T-cell (primary cell): ENCODE measurements at regions not wholly inside any gene's neighbourhood (a gene's known extent, or its start where the extent isn't known, plus 50 kb on each side); places are given as distances from the start of the nearest gene placed in this dataset.
A peak's percentile ranks its signal among the peaks of the same experiment; 100 is the strongest.

Experiments used
- ATAC-seq, 4 experiments: fragments of 200-7000 bp in 3 of 4; fragments of 150-1000 bp in 1 of 4; cut with Tn5 transposase; replicated peaks in 1 of 4; 1 replicate in 3 of 4; 2 replicates in 1 of 4; pipeline ENCODE4 v1.10.0; 2021; ENCODE audit warnings: moderate library complexity in 3 of 4, mild to moderate bottlenecking in 2 of 4, moderate number of reproducible peaks in 1 of 4
- CTCF ChIA-PET, 2 donors: fragments of 300-600 bp; sonication (Branson Sonifier 250); formaldehyde crosslinking; loops; one replicate each; lab custom pipeline; 2022; ENCODE audit warnings: antibody characterized with exemption in 2 of 2; lab: Charles Lee
- POLR2A ChIA-PET, 2 donors: fragments of 300-600 bp; sonication (Branson Sonifier 250); formaldehyde crosslinking; loops; one replicate each; lab custom pipeline; 2022; ENCODE audit warnings: antibody characterized with exemption in 2 of 2; lab: Charles Lee
- DNase-seq, 35 experiments: peaks; one replicate each; pipeline versions ENCODE4 v3.0.0 to v3.0.0-alpha.2; 2013 to 2023
- H3K27ac ChIP-seq: one replicate; pipeline ENCODE4 v1.5.1; 2013; ENCODE audit warnings: low read length
- H3K27me3 ChIP-seq, 2 experiments: replicated peaks in 1 of 2; 1 replicate in 1 of 2; 2 replicates in 1 of 2; pipeline versions ENCODE4 v1.6.1 to v1.7.0; 2013; ENCODE audit warnings: low read length in 1 of 2, mixed read lengths in 1 of 2; ENCODE audit not compliant: control insufficient read depth in 2 of 2, insufficient read depth in 2 of 2; ENCODE audit errors: extremely low read depth in 1 of 2
- H3K36me3 ChIP-seq, 2 donors: 1 replicate in 1 of 2; 2 replicates in 1 of 2; pipeline versions ENCODE4 v1.6.1 to v1.7.0; 2013; ENCODE audit warnings: low read length in 1 of 2; ENCODE audit not compliant: control insufficient read depth in 2 of 2, insufficient read depth in 1 of 2; ENCODE audit errors: extremely low read depth in 1 of 2
- H3K4me1 ChIP-seq, 2 experiments: 1 replicate in 1 of 2; 2 replicates in 1 of 2; pipeline versions ENCODE4 v1.6.1 to v1.7.0; 2013; ENCODE audit warnings: low read length in 2 of 2, mixed read lengths in 1 of 2; ENCODE audit not compliant: insufficient read depth in 2 of 2, control insufficient read depth in 1 of 2; ENCODE audit errors: extremely low read depth in 1 of 2
- H3K4me3 ChIP-seq, 2 donors: 1 replicate in 1 of 2; 2 replicates in 1 of 2; pipeline versions ENCODE4 v1.5.1 to v1.7.0; 2013; ENCODE audit warnings: mild to moderate bottlenecking in 2 of 2, low read length in 1 of 2, moderate library complexity in 1 of 2; ENCODE audit not compliant: control insufficient read depth in 1 of 2; ENCODE audit errors: extremely low read depth in 1 of 2
- H3K9me3 ChIP-seq: 2 replicates; pipeline ENCODE4 v1.7.0; 2013
- H3K27ac Mint-ChIP-seq, 2 donors: one replicate each; pipeline ENCODE4 v1.8.0; 2020 to 2021; ENCODE audit warnings: mild to moderate bottlenecking in 2 of 2, mixed read lengths in 2 of 2
- H3K27me3 Mint-ChIP-seq, 2 donors: one replicate each; pipeline ENCODE4 v1.8.0; 2021 to 2022; ENCODE audit warnings: mixed read lengths in 2 of 2
- H3K36me3 Mint-ChIP-seq: one replicate; pipeline ENCODE4 v1.8.0; 2021; ENCODE audit warnings: mixed read lengths
- H3K4me1 Mint-ChIP-seq, 3 donors: one replicate each; pipeline ENCODE4 v1.8.0; 2020 to 2022; ENCODE audit warnings: mixed read lengths in 3 of 3, mild to moderate bottlenecking in 1 of 3
- H3K4me3 Mint-ChIP-seq, 3 donors: one replicate each; pipeline ENCODE4 v1.8.0; 2020 to 2022; ENCODE audit warnings: mild to moderate bottlenecking in 3 of 3, mixed read lengths in 3 of 3, moderate library complexity in 3 of 3
- H3K9me3 Mint-ChIP-seq, 3 donors: one replicate each; pipeline ENCODE4 v1.8.0; 2020 to 2022; ENCODE audit warnings: mixed read lengths in 3 of 3
- WGBS: methylation state at CpG from one replicate; pipeline ENCODE4 v1.1.5; 2013; ENCODE audit warnings: missing lambda C conversion rate; ENCODE audit not compliant: insufficient coverage; 5-methylcytosine and 5-hydroxymethylcytosine counted together

GRCh38 chr3:88209356-88209755 lies 59.6 kb downstream of the C3orf38 start:
- Histone ChIP-seq H3K4me3 (no peak overlapping the region), H3K9me3 (no peaks in the 10 kb centered on the region), H3K4me1 (no peaks in the 10 kb centered on the region), H3K27me3 (no peaks in the 10 kb centered on the region), H3K36me3 (no peaks in the 10 kb centered on the region), H3K27ac (no peak overlapping the region)
- ChIA-PET CTCF (no interaction called here), POLR2A (no interaction called here)
- Mint-ChIP-seq H3K36me3 (no peaks in the 10 kb centered on the region), H3K4me3 (no peak overlapping the region), H3K27ac (no peak overlapping the region), H3K4me1 (no peaks in the 10 kb centered on the region), H3K9me3 (no peaks in the 10 kb centered on the region), H3K27me3 (no peaks in the 10 kb centered on the region)
- no peak for DNase-seq
- no peak for ATAC-seq

GRCh38 chr3:88211096-88211890 lies 61.5 kb downstream of the C3orf38 start:
- ChIA-PET POLR2A (no interaction called here), CTCF (interaction anchor here in 1 of 2 donors (1.1 kb wide), 1 partner anchor 8 kb away, joined by 3 read pairs; no protein-coding TSS in a partner anchor)
- Histone ChIP-seq H3K4me1 (no peaks in the 10 kb centered on the region), H3K27ac (no peak overlapping the region), H3K4me3 (no peak overlapping the region), H3K9me3 (no peaks in the 10 kb centered on the region), H3K27me3 (no peaks in the 10 kb centered on the region), H3K36me3 (no peaks in the 10 kb centered on the region)
- Mint-ChIP-seq H3K36me3 (no peaks in the 10 kb centered on the region), H3K27ac (no peak overlapping the region), H3K27me3 (no peaks in the 10 kb centered on the region), H3K4me1 (no peaks in the 10 kb centered on the region), H3K4me3 (no peak overlapping the region), H3K9me3 (no peaks in the 10 kb centered on the region)
- no CpG with 5 or more reads among the region's 2 CpGs for WGBS
- DNase-seq (no peak), ATAC-seq (no peak)

GRCh38 chr3:88219138-88219792 lies 69.5 kb downstream of the C3orf38 start:
- Histone ChIP-seq H3K36me3 (no peaks in the 10 kb centered on the region), H3K27me3 (no peaks in the 10 kb centered on the region), H3K4me1 (no peaks in the 10 kb centered on the region), H3K9me3 (no peaks in the 10 kb centered on the region), H3K4me3 (no peak overlapping the region), H3K27ac (no peak overlapping the region)
- DNase-seq, result peak in 5 of 35 experiments; percentile 2 to 19 (median 6)
- no peak for ATAC-seq
- Mint-ChIP-seq H3K36me3 (no peaks in the 10 kb centered on the region), H3K9me3 (no peaks in the 10 kb centered on the region), H3K27me3 (peaks cover 2 to 4% of the 10 kb centered on the region in 2 donors), H3K4me1 (no peaks in the 10 kb centered on the region), H3K27ac (no peak overlapping the region), H3K4me3 (no peak overlapping the region)
- ChIA-PET POLR2A (no interaction called here), CTCF (interaction anchor here in 1 of 2 donors (0.7 kb wide), 2 partner anchors 9 to 121 kb away, joined by 3 read pairs; no protein-coding TSS in a partner anchor)
- WGBS, result 11% methylated on average over 1 of the region's 7 CpGs

- DNase-seq (no peak), ATAC-seq (no peak)
- Histone ChIP-seq H3K27me3 (no peaks in the 10 kb centered on the region), H3K36me3 (no peaks in the 10 kb centered on the region), H3K4me1 (no peaks in the 10 kb centered on the region), H3K9me3 (no peaks in the 10 kb centered on the region), H3K4me3 (no peak overlapping the region), H3K27ac (no peak overlapping the region)
- ChIA-PET CTCF (no interaction called here), POLR2A (interaction anchor here in 1 of 2 donors (0.7 kb wide), 1 partner anchor 886 kb away, joined by 3 read pairs; no protein-coding TSS in a partner anchor)
- no peak overlapping the region for H3K27ac Mint-ChIP-seq
- H3K4me1 Mint-ChIP-seq, result no peaks in the 10 kb centered on the region
- no peaks in the 10 kb centered on the region for H3K9me3 Mint-ChIP-seq
- no peak overlapping the region for H3K4me3 Mint-ChIP-seq
- H3K36me3 Mint-ChIP-seq, result no peaks in the 10 kb centered on the region
- H3K27me3 Mint-ChIP-seq, result peaks cover 2 to 4% of the 10 kb centered on the region in 2 donors
- WGBS, result no CpG with 5 or more reads among the region's 4 CpGs
These were observed 70.4 kb downstream of the C3orf38 start for GRCh38 chr3:88220126-88220525.

GRCh38 chr3:88221726-88222125 lies 72.0 kb downstream of the C3orf38 start:
- H3K9me3 Mint-ChIP-seq, result no peaks in the 10 kb centered on the region
- WGBS, result no CpG with 5 or more reads among the region's 1 CpG
- H3K9me3 ChIP-seq, result no peaks in the 10 kb centered on the region

GRCh38 chr3:88222343-88222742 lies 72.6 kb downstream of the C3orf38 start:
- Mint-ChIP-seq H3K9me3 (no peaks in the 10 kb centered on the region), H3K4me1 (no peaks in the 10 kb centered on the region), H3K27me3 (peaks cover 2 to 4% of the 10 kb centered on the region in 2 donors), H3K27ac (no peak overlapping the region), H3K4me3 (no peak overlapping the region), H3K36me3 (no peaks in the 10 kb centered on the region)
- no peak overlapping the region for H3K27ac ChIP-seq
- no peaks in the 10 kb centered on the region for H3K36me3 ChIP-seq
- WGBS, result 74% methylated on average over 2 of the region's 2 CpGs
- H3K27me3 ChIP-seq, result no peaks in the 10 kb centered on the region
- POLR2A ChIA-PET, result no interaction called here
- DNase-seq, result no peak
- CTCF ChIA-PET, result no interaction called here
- H3K9me3 ChIP-seq, result no peaks in the 10 kb centered on the region
- no peaks in the 10 kb centered on the region for H3K4me1 ChIP-seq
- no peak for ATAC-seq
- no peak overlapping the region for H3K4me3 ChIP-seq

More at GRCh38 chr3:88221726-88222125, 72.0 kb downstream of the C3orf38 start:
- Histone ChIP-seq H3K36me3 (no peaks in the 10 kb centered on the region), H3K4me1 (no peaks in the 10 kb centered on the region), H3K27ac (no peak overlapping the region), H3K4me3 (no peak overlapping the region), H3K27me3 (no peaks in the 10 kb centered on the region)
- Mint-ChIP-seq H3K27me3 (peaks cover 2 to 4% of the 10 kb centered on the region in 2 donors), H3K27ac (no peak overlapping the region), H3K4me3 (no peak overlapping the region), H3K36me3 (no peaks in the 10 kb centered on the region), H3K4me1 (no peaks in the 10 kb centered on the region)
- POLR2A ChIA-PET, result no interaction called here
- CTCF ChIA-PET, result no interaction called here
- DNase-seq (no peak), ATAC-seq (no peak)
